ENCODE measurements at regions not wholly inside any gene's neighbourhood (a gene's known extent, or its start where the extent isn't known, plus 50 kb on each side); places are given as distances from the start of the nearest gene placed in this dataset.

- DNase-seq (ENCODE audit: low spot score) = no peak
- Histone ChIP-seq H3K4me2 (no peak overlapping the region), H3K27me3 (no peaks in the 10 kb centered on the region), H3K79me2 (no peaks in the 10 kb centered on the region), H3K36me3 (replicated peaks; ENCODE audit: insufficient read depth, low read depth) (no peaks in the 10 kb centered on the region), H3K27ac (no peak overlapping the region), H3K9me3 (ENCODE audit: low read depth) (no peaks in the 10 kb centered on the region), H4K20me1 (ENCODE audit: insufficient read depth, poor library complexity, severe bottlenecking) (no peaks in the 10 kb centered on the region), H3K9me2 (replicated peaks; ENCODE audit: insufficient read depth) (no peaks in the 10 kb centered on the region), H3K4me1 (ENCODE audit: insufficient read depth) (no peaks in the 10 kb centered on the region), H2AFZ (no peak overlapping the region), H3K4me3 (no peak overlapping the region)
- no peak for TF ChIP-seq CTCF (IDR thresholded peaks at IDR 0.05; ENCODE audit: poor library complexity)
- TF ChIP-seq EZH2phosphoT487 (IDR thresholded peaks at IDR 0.05; ENCODE audit: low read depth, severe bottlenecking, unreplicated experiment) = no peak
- TF ChIP-seq EZH2 (IDR thresholded peaks at IDR 0.05; ENCODE audit: borderline replicate concordance) = no peak
- 57% methylated on average over 6 of the region's 6 CpGs for WGBS (ENCODE audit: low lambda C conversion rate, missing lambda C conversion rate)
Measured at GRCh38 chr6:168216117-168216516, 103.5 kb downstream of the DACT2 start.

- H4K20me1 ChIP-seq (ENCODE audit: insufficient read depth, poor library complexity, severe bottlenecking) = no peaks in the 10 kb centered on the region
- no peaks in the 10 kb centered on the region for H3K79me2 ChIP-seq
- H3K4me2 ChIP-seq = no peak overlapping the region
- DNase-seq (ENCODE audit: low spot score) = no peak
- 91% methylated on average over 23 of the region's 23 CpGs for WGBS (ENCODE audit: low lambda C conversion rate, missing lambda C conversion rate)
- H3K27ac ChIP-seq = no peak overlapping the region
- H3K36me3 ChIP-seq (replicated peaks; ENCODE audit: insufficient read depth, low read depth) = no peaks in the 10 kb centered on the region
- no peak overlapping the region for H2AFZ ChIP-seq
- H3K27me3 ChIP-seq = no peaks in the 10 kb centered on the region
- no peak overlapping the region for H3K4me3 ChIP-seq
- no peaks in the 10 kb centered on the region for H3K9me2 ChIP-seq (replicated peaks; ENCODE audit: insufficient read depth)
- H3K9me3 ChIP-seq (ENCODE audit: low read depth) = no peaks in the 10 kb centered on the region
- TF ChIP-seq EZH2 (IDR thresholded peaks at IDR 0.05; ENCODE audit: borderline replicate concordance) = no peak
- TF ChIP-seq EZH2phosphoT487 (IDR thresholded peaks at IDR 0.05; ENCODE audit: low read depth, severe bottlenecking, unreplicated experiment) = no peak
- no peak for TF ChIP-seq CTCF (IDR thresholded peaks at IDR 0.05; ENCODE audit: poor library complexity)
- no peaks in the 10 kb centered on the region for H3K4me1 ChIP-seq (ENCODE audit: insufficient read depth)
Measured at GRCh38 chr6:168215121-168215808, 104.3 kb downstream of the DACT2 start.

- TF ChIP-seq EZH2phosphoT487 (IDR thresholded peaks at IDR 0.05; ENCODE audit: low read depth, severe bottlenecking, unreplicated experiment) (no peak), CTCF (IDR thresholded peaks at IDR 0.05; ENCODE audit: poor library complexity) (no peak), EZH2 (IDR thresholded peaks at IDR 0.05; ENCODE audit: borderline replicate concordance) (no peak)
- Histone ChIP-seq H3K4me2 (no peak overlapping the region), H3K4me1 (ENCODE audit: insufficient read depth) (no peaks in the 10 kb centered on the region), H3K36me3 (replicated peaks; ENCODE audit: insufficient read depth, low read depth) (no peaks in the 10 kb centered on the region), H3K9me3 (ENCODE audit: low read depth) (no peaks in the 10 kb centered on the region), H3K79me2 (no peaks in the 10 kb centered on the region), H3K9me2 (replicated peaks; ENCODE audit: insufficient read depth) (no peaks in the 10 kb centered on the region), H3K4me3 (no peak overlapping the region), H3K27me3 (no peaks in the 10 kb centered on the region), H4K20me1 (ENCODE audit: insufficient read depth, poor library complexity, severe bottlenecking) (no peaks in the 10 kb centered on the region), H3K27ac (no peak overlapping the region), H2AFZ (no peak overlapping the region)
- no peak for DNase-seq (ENCODE audit: low spot score)
- 93% methylated on average over 17 of the region's 17 CpGs for whole genome bisulfite sequencing (ENCODE audit: low lambda C conversion rate, missing lambda C conversion rate)
Measured at GRCh38 chr6:168214586-168215104, 104.9 kb downstream of the DACT2 start.

Data from hepatocyte (in vitro differentiated cells).